Ectodermal cell (in vitro differentiated cells): ENCODE measurements at regions not wholly inside any gene's neighbourhood (a gene's known extent, or its start where the extent isn't known, plus 50 kb on each side); places are given as distances from the start of the nearest gene placed in this dataset.
A peak's percentile ranks its signal among the peaks of the same experiment; 100 is the strongest.

Experiments used
- H3K27ac ChIP-seq: 2 replicates; pipeline ENCODE4 v1.7.0; 2013; ENCODE audit warnings: mild to moderate bottlenecking, low read depth, low read length; ENCODE audit not compliant: insufficient read depth, poor library complexity, severe bottlenecking
- H3K27me3 ChIP-seq: 2 replicates; pipeline ENCODE4 v1.7.0; 2013; ENCODE audit warnings: mild to moderate bottlenecking, low read length; ENCODE audit not compliant: insufficient read depth, control insufficient read depth, poor library complexity, severe bottlenecking
- H3K36me3 ChIP-seq: one replicate; pipeline ENCODE4 v1.7.0; 2013; ENCODE audit warnings: low read length; ENCODE audit not compliant: control insufficient read depth, insufficient read depth
- H3K4me1 ChIP-seq: one replicate; pipeline ENCODE4 v1.7.0; 2013; ENCODE audit warnings: low read length; ENCODE audit not compliant: control insufficient read depth, insufficient read depth
- H3K4me3 ChIP-seq: 2 replicates; pipeline ENCODE4 v1.7.0; 2013; ENCODE audit warnings: low read depth, low read length, control low read depth; ENCODE audit not compliant: insufficient read depth
- H3K9me3 ChIP-seq: 2 replicates; pipeline ENCODE4 v1.7.0; 2013; ENCODE audit warnings: mild to moderate bottlenecking, low read length, moderate library complexity; ENCODE audit not compliant: control insufficient read depth
- WGBS, 2 experiments: methylation state at CpG; one replicate each; pipeline ENCODE4 v1.1.7; 2013; ENCODE audit warnings: missing lambda C conversion rate in 2 of 2; 5-methylcytosine and 5-hydroxymethylcytosine counted together

DNA sequence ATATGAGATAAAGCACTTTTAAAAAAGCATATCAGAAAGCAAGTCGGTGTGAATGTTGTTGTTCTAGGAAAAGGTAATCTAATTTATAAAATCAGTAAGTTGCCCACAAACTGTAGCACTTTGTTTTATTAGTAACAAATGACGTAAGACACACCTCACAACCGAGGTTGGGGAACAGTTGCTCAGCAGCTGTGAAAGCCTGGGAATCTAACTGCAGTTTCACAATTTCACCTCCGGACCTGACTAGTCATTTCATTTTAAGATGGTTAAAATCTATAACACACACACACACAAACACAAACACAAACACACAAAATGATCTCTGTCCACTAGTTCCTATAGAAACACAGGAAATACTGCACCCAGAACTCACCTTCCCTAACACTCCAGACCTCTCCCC is 406.7 kb upstream of the NR2F2 start:
- 85 to 90% methylated on average over 4 of the region's 4 CpGs for WGBS, 2 experiments
- no peak overlapping the region for H3K4me3 ChIP-seq

DNA sequence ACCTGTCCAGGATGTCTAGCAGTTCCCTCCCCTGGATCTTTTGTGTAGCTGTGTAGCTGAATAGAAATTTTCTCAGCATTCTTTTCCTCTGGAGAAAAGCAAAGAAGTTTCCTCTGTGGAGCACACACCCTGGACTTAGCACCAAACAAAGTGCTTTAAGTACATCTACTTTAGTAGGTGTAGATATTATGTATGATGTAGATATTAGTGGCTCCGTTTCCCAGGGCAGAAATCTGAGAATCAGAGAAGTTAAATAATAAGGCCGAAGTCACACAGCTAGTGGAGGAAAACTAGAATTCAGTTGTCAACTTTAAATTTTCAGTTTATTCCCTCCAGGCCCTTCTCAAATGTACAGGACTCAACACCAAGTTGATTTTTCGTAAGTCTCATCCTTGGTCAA is 401.7 kb upstream of the NR2F2 start:
- no peaks in the 10 kb centered on the region for H3K27me3 ChIP-seq
- H3K27ac ChIP-seq: no peak overlapping the region
- no peak overlapping the region for H3K4me3 ChIP-seq
- H3K36me3 ChIP-seq: no peaks in the 10 kb centered on the region
- H3K9me3 ChIP-seq: no peaks in the 10 kb centered on the region
- H3K4me1 ChIP-seq: peaks cover 5% of the 10 kb centered on the region
- WGBS, 2 experiments: 95 to 98% methylated on average over 3 of the region's 3 CpGs

More for the DNA sequence above, 406.7 kb upstream of the NR2F2 start:
- H3K36me3 ChIP-seq: no peaks in the 10 kb centered on the region
- H3K27me3 ChIP-seq: no peaks in the 10 kb centered on the region
- no peaks in the 10 kb centered on the region for H3K9me3 ChIP-seq
- no peaks in the 10 kb centered on the region for H3K4me1 ChIP-seq
- no peak overlapping the region for H3K27ac ChIP-seq

DNA sequence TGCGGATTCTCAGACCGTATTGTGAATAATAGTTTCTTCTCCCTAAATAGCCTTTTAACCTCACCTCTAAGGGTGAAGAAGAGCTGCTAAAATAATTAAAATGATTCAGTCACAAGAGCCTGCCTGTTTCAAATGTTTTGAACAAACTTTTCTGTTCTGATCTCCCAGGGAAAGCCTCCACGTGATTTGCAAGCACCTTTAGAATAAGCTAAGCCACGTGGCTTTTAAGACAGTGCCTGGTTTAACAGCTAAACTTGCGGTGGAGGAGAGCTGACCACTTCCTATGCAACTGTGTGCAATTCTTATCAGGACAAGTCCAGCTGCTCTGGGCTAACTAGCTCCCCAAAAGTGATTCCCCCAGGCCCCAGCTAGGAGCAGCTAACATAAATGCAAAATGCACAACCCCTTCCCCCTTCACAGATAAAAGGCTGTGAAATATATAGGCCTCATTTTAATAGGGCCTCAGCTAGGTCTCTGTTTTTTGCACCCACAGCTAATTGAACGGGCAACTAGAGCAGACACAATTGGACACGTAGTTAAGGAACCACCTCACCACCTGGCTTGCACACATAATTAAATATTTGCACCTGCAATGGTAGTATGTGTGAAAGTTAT is 401.2 kb upstream of the NR2F2 start:
- 85 to 86% methylated on average over 6 to 7 of the region's 7 CpGs for WGBS, 2 experiments

DNA sequence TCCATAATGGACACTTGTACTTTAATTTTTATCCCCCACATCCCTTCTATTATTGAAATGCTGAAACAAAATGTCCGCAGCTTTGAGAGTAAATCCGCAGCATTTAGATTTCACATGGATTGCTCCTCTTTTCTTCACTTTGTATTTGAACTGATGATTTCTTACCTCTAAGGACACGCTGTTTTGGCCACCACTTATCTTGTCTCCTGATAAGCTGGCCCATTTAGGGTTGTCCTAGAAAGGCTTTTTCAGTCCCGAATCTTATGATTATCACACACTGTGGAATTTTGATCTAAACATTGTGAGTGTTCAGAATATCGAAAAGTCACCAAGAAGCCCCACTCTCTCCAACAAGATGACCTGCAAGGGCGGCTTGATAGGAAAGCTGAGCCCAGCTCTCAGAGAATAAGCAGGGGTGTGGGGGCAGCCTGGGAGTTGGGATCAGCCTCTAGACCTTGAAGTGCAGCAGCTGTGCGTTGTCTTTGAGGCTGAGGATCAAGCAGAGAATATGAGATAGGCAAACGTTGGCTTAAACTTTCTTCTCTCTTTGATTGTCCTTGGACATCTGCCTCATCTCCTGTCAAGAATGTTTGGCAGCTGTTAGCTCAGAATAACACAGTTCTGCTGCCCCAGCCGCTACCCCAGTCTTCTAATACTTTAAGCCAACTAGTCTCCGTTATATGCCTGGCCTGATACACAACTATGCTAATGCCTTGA is 399.7 kb upstream of the NR2F2 start:
- WGBS, 2 experiments: 92 to 93% methylated on average over 10 of the region's 10 CpGs
- peaks cover 5% of the 10 kb centered on the region for H3K4me1 ChIP-seq
- no peak overlapping the region for H3K4me3 ChIP-seq
- no peaks in the 10 kb centered on the region for H3K36me3 ChIP-seq
- H3K27ac ChIP-seq: no peak overlapping the region
- no peaks in the 10 kb centered on the region for H3K27me3 ChIP-seq
- no peaks in the 10 kb centered on the region for H3K9me3 ChIP-seq

More for the DNA sequence above, 401.2 kb upstream of the NR2F2 start:
- peaks cover 5% of the 10 kb centered on the region for H3K4me1 ChIP-seq
- no peaks in the 10 kb centered on the region for H3K9me3 ChIP-seq
- no peak overlapping the region for H3K27ac ChIP-seq
- no peaks in the 10 kb centered on the region for H3K36me3 ChIP-seq
- H3K27me3 ChIP-seq: no peaks in the 10 kb centered on the region
- H3K4me3 ChIP-seq: no peak overlapping the region

DNA sequence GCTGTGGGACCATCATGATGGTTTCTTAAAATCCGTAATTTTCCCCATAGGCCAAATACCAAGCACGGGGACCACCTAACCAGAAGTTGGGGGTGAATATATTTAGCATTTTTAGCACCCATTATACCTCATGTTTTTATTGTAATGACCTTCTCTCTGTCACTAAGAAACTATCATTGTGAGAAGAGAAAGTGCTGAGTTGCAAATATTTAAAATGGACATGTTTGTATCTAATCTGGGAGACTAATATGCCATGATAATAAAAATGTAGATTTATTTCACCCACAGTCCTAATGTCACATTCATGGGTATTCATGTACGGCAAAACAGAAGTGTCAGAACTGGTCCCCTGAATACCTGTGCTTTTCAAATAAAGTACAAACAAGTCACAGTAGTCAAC is 398.9 kb upstream of the NR2F2 start:
- Histone ChIP-seq H3K4me1 (peaks cover 8% of the 10 kb centered on the region), H3K36me3 (no peaks in the 10 kb centered on the region), H3K27ac (no peak overlapping the region), H3K9me3 (no peaks in the 10 kb centered on the region), H3K4me3 (no peak overlapping the region), H3K27me3 (no peaks in the 10 kb centered on the region)
- 94 to 100% methylated on average over 2 to 3 of the region's 3 CpGs for WGBS, 2 experiments

- no peaks in the 10 kb centered on the region for H3K9me3 ChIP-seq
- H3K27ac ChIP-seq: no peak overlapping the region
- WGBS, 2 experiments: 93 to 96% methylated on average over 2 of the region's 2 CpGs
Observed at GRCh38 chr15:95932141-95932540, 398.4 kb upstream of the NR2F2 start.

DNA sequence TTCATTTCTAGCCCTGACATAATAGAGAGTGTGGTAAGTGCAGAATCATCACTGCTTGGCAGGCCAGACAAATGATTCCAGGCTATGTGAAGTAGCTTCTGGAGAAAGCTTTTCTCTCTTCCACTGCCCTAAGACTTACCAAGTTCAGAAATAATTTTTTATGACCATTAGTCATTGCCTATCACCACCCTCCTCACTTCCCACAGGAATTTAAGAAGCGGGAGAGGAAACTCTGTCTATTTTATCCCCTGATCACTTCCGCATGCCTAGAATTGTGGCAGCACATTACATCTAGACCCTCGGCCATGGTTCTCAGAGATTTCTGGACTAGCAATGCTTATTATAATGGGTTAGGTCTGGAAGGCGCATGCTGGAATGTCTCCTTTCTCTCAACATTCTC is 397.8 kb upstream of the NR2F2 start:
- no peaks in the 10 kb centered on the region for H3K36me3 ChIP-seq
- no peaks in the 10 kb centered on the region for H3K27me3 ChIP-seq
- WGBS, 2 experiments: 94 to 98% methylated on average over 3 to 4 of the region's 4 CpGs
- no peaks in the 10 kb centered on the region for H3K9me3 ChIP-seq
- H3K4me1 ChIP-seq: peaks cover 8% of the 10 kb centered on the region
- no peak overlapping the region for H3K27ac ChIP-seq
- H3K4me3 ChIP-seq: no peak overlapping the region

More at GRCh38 chr15:95932141-95932540, 398.4 kb upstream of the NR2F2 start:
- H3K4me1 ChIP-seq: peaks cover 8% of the 10 kb centered on the region
- H3K4me3 ChIP-seq: no peak overlapping the region
- H3K27me3 ChIP-seq: no peaks in the 10 kb centered on the region
- no peaks in the 10 kb centered on the region for H3K36me3 ChIP-seq

- no peaks in the 10 kb centered on the region for H3K36me3 ChIP-seq
- 79 to 100% methylated on average over 2 of the region's 2 CpGs for WGBS, 2 experiments
- no peak overlapping the region for H3K27ac ChIP-seq
- H3K4me3 ChIP-seq: no peak overlapping the region
- peaks cover 15% of the 10 kb centered on the region for H3K4me1 ChIP-seq
- no peaks in the 10 kb centered on the region for H3K27me3 ChIP-seq
- no peaks in the 10 kb centered on the region for H3K9me3 ChIP-seq
Observed at GRCh38 chr15:95935852-95936251, 394.6 kb upstream of the NR2F2 start.

DNA sequence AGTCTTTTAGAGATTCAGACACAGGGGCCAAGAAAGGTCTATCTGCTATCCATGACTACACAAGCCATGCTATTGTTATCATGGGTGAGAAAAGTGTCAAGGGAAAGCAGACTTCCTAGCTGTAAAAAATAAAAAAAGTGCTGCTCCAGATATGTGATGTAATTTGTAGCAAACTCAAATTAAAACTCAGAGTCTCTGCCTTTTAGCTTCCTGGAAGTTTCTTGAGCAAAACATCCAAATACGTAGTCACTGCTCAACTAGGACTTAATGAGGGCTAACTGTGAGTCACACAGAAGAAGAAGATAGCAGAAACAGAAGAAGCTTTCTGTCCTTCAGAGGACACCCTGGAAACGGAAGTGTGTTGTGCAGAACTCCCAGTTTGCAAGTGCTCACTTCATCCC is 393.4 kb upstream of the NR2F2 start:
- WGBS, 2 experiments: 94 to 96% methylated on average over 2 of the region's 2 CpGs
- no peaks in the 10 kb centered on the region for H3K27me3 ChIP-seq
- H3K4me1 ChIP-seq: peaks cover 19% of the 10 kb centered on the region
- no peak overlapping the region for H3K4me3 ChIP-seq
- no peak overlapping the region for H3K27ac ChIP-seq
- peaks cover 2% of the 10 kb centered on the region for H3K9me3 ChIP-seq
- H3K36me3 ChIP-seq: no peaks in the 10 kb centered on the region

- peaks cover 34% of the 10 kb centered on the region for H3K4me1 ChIP-seq
- H3K4me3 ChIP-seq: no peak overlapping the region
- peaks cover 4% of the 10 kb centered on the region for H3K9me3 ChIP-seq
- H3K27me3 ChIP-seq: no peaks in the 10 kb centered on the region
- WGBS, 2 experiments: 14 to 17% methylated on average over 13 to 14 of the region's 14 CpGs
- H3K27ac ChIP-seq: peak overlapping the region; percentile 53
- H3K36me3 ChIP-seq: no peaks in the 10 kb centered on the region
Observed at GRCh38 chr15:95940431-95940985, 390.0 kb upstream of the NR2F2 start.
